GM20000 (cell line): ENCODE measurements at regions not wholly inside any gene's neighbourhood (a gene's known extent, or its start where the extent isn't known, plus 50 kb on each side); places are given as distances from the start of the nearest gene placed in this dataset.

Source experiments
- DNase-seq: peaks from one replicate; pipeline ENCODE4 v3.0.0; 2012; ENCODE audit warnings: low spot score
- TF ChIP-seq, protein P1 (sequence below): IDR thresholded peaks from 2 replicates; pipeline ENCODE4 v1.5.1; 2012; ENCODE audit warnings: mild to moderate bottlenecking, control low read depth; ENCODE audit errors: extremely low read depth, missing control alignments

- no peak for DNase-seq
- TF ChIP-seq, protein P1, sequence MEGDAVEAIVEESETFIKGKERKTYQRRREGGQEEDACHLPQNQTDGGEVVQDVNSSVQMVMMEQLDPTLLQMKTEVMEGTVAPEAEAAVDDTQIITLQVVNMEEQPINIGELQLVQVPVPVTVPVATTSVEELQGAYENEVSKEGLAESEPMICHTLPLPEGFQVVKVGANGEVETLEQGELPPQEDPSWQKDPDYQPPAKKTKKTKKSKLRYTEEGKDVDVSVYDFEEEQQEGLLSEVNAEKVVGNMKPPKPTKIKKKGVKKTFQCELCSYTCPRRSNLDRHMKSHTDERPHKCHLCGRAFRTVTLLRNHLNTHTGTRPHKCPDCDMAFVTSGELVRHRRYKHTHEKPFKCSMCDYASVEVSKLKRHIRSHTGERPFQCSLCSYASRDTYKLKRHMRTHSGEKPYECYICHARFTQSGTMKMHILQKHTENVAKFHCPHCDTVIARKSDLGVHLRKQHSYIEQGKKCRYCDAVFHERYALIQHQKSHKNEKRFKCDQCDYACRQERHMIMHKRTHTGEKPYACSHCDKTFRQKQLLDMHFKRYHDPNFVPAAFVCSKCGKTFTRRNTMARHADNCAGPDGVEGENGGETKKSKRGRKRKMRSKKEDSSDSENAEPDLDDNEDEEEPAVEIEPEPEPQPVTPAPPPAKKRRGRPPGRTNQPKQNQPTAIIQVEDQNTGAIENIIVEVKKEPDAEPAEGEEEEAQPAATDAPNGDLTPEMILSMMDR = no peak
These were observed 254.9 kb upstream of the EGLN3 start for GRCh38 chr14:34205799-34206198.

- DNase-seq = no peak
- TF ChIP-seq, protein P1 = no peak
These were observed 253.9 kb upstream of the EGLN3 start for GRCh38 chr14:34204774-34205173.

DNA sequence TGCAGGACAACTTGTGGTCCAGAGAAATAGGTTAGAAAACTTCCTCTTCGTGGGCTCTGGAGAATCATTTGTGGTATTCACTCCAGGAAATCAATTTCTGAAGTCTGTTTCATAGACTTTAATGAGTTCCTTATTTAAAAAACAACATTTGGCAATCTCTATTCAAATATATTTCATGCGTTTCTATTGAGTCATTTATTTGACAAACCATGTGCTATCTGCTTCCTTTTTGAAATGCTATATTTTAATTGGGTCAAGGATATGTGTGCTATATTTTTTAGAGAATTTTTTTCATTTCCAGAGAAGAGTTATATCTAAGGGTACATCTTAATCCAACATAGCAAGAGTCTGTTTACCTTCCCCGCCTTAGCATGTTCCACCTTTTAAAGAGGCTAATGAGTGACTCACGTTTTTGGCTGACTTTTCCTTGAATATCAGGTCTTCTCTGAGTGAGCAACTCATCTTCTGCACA is 252.4 kb upstream of the EGLN3 start:
- DNase-seq = no peak
- TF ChIP-seq, protein P1 = no peak

DNA sequence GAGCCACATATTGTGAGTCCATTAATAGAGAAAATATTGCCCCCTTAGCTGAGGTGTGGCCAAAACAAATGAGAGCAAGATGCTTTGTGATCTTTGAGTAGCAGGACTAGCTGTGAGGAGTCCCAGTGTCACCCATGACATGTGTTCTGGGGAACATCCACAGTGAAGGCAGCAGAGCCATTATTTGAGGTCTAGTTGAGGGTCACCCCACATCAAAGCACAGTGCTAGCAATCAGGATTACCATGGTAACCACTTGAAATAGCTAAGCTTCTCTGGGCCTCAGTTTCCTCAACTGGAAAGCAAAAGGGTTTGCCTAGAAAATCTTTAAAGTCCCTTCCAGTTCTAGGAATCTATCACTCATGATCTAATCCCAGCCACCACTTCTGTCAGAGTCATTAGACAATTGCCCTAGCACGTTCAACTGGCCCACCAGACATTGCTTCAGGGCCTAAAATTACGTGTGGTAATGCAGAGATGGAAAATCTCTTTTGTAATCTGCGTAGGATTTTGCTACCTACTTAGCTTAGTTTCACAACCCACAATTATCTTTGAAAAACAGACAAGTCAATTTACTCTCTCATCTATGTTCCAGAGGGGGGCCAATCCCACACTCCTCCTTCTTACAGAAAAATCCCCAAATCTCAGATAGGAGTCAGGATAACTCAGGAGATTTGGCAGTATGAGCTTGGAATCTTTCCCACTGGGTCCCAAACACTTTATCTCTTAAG is 251.2 kb upstream of the EGLN3 start:
- TF ChIP-seq, protein P1 = no peak
- DNase-seq = no peak

DNA sequence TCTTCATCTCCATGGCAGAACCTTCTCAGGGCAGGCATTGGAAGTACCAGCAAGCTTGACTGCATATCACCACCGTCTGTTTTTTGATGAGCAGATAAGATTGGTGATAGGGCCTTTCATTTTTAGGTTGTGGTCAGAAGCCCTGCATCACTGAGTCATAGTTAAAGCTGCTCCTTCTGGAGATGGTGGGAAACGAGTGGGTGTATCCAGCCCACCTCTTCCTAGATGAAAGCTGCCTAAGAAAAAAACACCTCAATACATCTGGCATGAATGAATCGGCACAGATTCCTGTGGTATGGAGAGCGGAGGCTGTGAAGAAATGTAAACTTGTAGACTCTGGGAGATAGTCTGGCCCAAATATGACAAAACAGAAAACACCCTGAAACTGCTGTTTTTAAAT is 248.7 kb upstream of the EGLN3 start:
- no peak for DNase-seq
- TF ChIP-seq, protein P1 = no peak

DNA sequence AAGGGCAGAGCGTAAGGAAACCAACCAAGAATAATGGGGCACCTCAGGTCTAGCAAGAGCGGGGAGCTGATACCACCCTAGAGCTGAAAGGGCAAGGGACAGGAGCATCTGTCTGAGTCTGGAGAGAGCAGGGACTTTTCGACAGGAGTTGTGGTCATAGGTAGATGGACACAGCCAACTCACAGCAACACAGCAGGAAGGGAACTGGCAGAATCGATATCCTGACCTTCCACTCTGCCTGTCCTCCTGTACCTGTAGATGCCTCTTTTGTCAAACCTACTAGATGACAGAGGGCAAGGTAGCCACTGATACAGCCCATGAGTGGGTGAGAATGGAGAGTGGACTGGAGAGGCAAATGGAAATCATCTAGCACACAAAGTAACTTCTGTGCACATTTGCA is 247.2 kb upstream of the EGLN3 start:
- TF ChIP-seq, protein P1 = no peak
- no peak for DNase-seq

DNA sequence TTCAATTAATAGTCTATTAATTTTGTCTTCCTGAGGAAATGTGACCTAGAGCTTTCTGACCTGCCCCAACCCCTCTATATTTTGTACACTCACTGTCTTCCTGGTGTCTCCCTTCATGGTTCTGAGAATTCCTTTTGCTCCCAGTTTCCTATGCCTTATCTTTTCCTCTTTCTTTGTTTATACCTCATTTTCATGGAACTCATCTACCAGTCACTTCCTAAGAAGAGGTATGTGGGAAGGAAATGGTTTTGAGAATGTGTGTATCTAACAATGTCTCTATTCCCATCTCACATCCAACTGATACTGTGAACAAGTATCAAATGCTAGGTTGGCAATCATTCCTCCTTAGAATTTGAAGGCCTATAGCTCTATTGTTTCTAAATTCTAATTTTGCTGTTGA is 245.1 kb upstream of the EGLN3 start:
- TF ChIP-seq, protein P1 = no peak
- DNase-seq = no peak
